ENCODE measurements at regions not wholly inside any gene's neighbourhood (a gene's known extent, or its start where the extent isn't known, plus 50 kb on each side); places are given as distances from the start of the nearest gene placed in this dataset.

GRCh38 chr10:30228417-30229036 is 120.6 kb downstream of the MTPAP start:
- TF ChIP-seq CTCF (IDR thresholded peaks at IDR 0.05; ENCODE audit: low read depth, low read length, poor library complexity, severe bottlenecking) (no peak), EZH2phosphoT487 (IDR thresholded peaks at IDR 0.05; ENCODE audit: borderline replicate concordance, low read length) (no peak)
